HFFc6 (cell line): ENCODE measurements at regions not wholly inside any gene's neighbourhood (a gene's known extent, or its start where the extent isn't known, plus 50 kb on each side); places are given as distances from the start of the nearest gene placed in this dataset.

Experiments used
- DNase-seq: peaks from one replicate; pipeline ENCODE4 v3.0.0-alpha.2; 2018
- H3K27ac Mint-ChIP-seq: 2 replicates; pipeline ENCODE4 v1.8.0; 2020; ENCODE audit warnings: mild to moderate bottlenecking, mixed read lengths
- H3K27me3 Mint-ChIP-seq: 2 replicates; pipeline ENCODE4 v1.8.0; 2021; ENCODE audit warnings: mild to moderate bottlenecking, moderate library complexity, mixed read lengths; ENCODE audit not compliant: insufficient read depth
- H3K36me3 Mint-ChIP-seq: 2 replicates; pipeline ENCODE4 v1.8.0; 2021; ENCODE audit warnings: low read depth, mixed read lengths
- H3K4me1 Mint-ChIP-seq: 2 replicates; pipeline ENCODE4 v1.8.0; 2020; ENCODE audit warnings: low read depth, mixed read lengths
- H3K4me3 Mint-ChIP-seq: 2 replicates; pipeline ENCODE4 v1.8.0; 2020; ENCODE audit warnings: mild to moderate bottlenecking, moderate library complexity, mixed read lengths
- H3K9me3 Mint-ChIP-seq: 2 replicates; pipeline ENCODE4 v1.8.0; 2020; ENCODE audit warnings: mild to moderate bottlenecking, mixed read lengths
- CTCF ChIP-seq: fragments of 200-600 bp; sonication (generic); IDR thresholded peaks from 2 replicates; pipeline ENCODE4 v1.5.0; 2021; ENCODE audit warnings: antibody characterized with exemption, mild to moderate bottlenecking

GRCh38 chr4:126798214-126798613 lies 834.5 kb upstream of the INTU start:
- Mint-ChIP-seq H3K4me3 (no peak overlapping the region), H3K36me3 (no peaks in the 10 kb centered on the region), H3K4me1 (peaks cover 31% of the 10 kb centered on the region), H3K9me3 (no peaks in the 10 kb centered on the region), H3K27me3 (no peaks in the 10 kb centered on the region), H3K27ac (no peak overlapping the region)
- no peak for TF ChIP-seq CTCF
- DNase-seq = no peak

GRCh38 chr4:126799416-126799815 lies 833.3 kb upstream of the INTU start:
- no peak for TF ChIP-seq CTCF
- no peaks in the 10 kb centered on the region for H3K9me3 Mint-ChIP-seq
- H3K4me3 Mint-ChIP-seq = no peak overlapping the region
- peaks cover 26% of the 10 kb centered on the region for H3K4me1 Mint-ChIP-seq
- DNase-seq = no peak
- peak overlapping the region; percentile 47; the same call in 1 of the 2 replicates for H3K27ac Mint-ChIP-seq
- H3K27me3 Mint-ChIP-seq = no peaks in the 10 kb centered on the region
- H3K36me3 Mint-ChIP-seq = no peaks in the 10 kb centered on the region

- Mint-ChIP-seq H3K4me1 (peaks cover 20% of the 10 kb centered on the region), H3K36me3 (no peaks in the 10 kb centered on the region), H3K4me3 (no peak overlapping the region), H3K9me3 (no peaks in the 10 kb centered on the region), H3K27ac (peak overlapping the region; percentile 47; the same call in 1 of the 2 replicates), H3K27me3 (no peaks in the 10 kb centered on the region)
- DNase-seq = peak; percentile 57
- TF ChIP-seq CTCF = no peak
Measured at GRCh38 chr4:126799971-126800574, 832.7 kb upstream of the INTU start.

GRCh38 chr4:126800575-126801141 lies 832.1 kb upstream of the INTU start:
- H3K4me3 Mint-ChIP-seq = no peak overlapping the region
- no peak for DNase-seq

GRCh38 chr4:126807132-126807531 lies 825.6 kb upstream of the INTU start:
- no peak for TF ChIP-seq CTCF
- H3K27ac Mint-ChIP-seq = no peak overlapping the region
- H3K9me3 Mint-ChIP-seq = no peaks in the 10 kb centered on the region
- H3K36me3 Mint-ChIP-seq = no peaks in the 10 kb centered on the region
- H3K4me1 Mint-ChIP-seq = peaks cover 13% of the 10 kb centered on the region
- peak; percentile 37 for DNase-seq
- no peak overlapping the region for H3K4me3 Mint-ChIP-seq
- no peaks in the 10 kb centered on the region for H3K27me3 Mint-ChIP-seq

More at GRCh38 chr4:126800575-126801141, 832.1 kb upstream of the INTU start:
- Mint-ChIP-seq H3K4me1 (peaks cover 20% of the 10 kb centered on the region), H3K27ac (peak overlapping the region; percentile 47; the same call in 1 of the 2 replicates), H3K27me3 (no peaks in the 10 kb centered on the region), H3K36me3 (no peaks in the 10 kb centered on the region), H3K9me3 (no peaks in the 10 kb centered on the region)
- TF ChIP-seq CTCF = no peak
